H1 (cell line): ENCODE measurements at regions not wholly inside any gene's neighbourhood (a gene's known extent, or its start where the extent isn't known, plus 50 kb on each side); places are given as distances from the start of the nearest gene placed in this dataset.

Experiments
- CTCF ChIP-seq, 3 experiments: IDR thresholded peaks; 1 replicate in 2 of 3; 2 replicates in 1 of 3; pipeline versions ENCODE4 v1.5.1 to v1.6.1; 2011; ENCODE audit warnings: low read length in 3 of 3, mild to moderate bottlenecking in 3 of 3, inconsistent platforms in 2 of 3, low read depth in 1 of 3, moderate library complexity in 1 of 3; ENCODE audit not compliant: insufficient read depth in 1 of 3; ENCODE audit errors: control extremely low read depth in 1 of 3
- EZH2 ChIP-seq: fragments of 200-600 bp; sonication (generic); IDR thresholded peaks from 2 replicates; pipeline ENCODE4 v1.7.1; 2012; ENCODE audit warnings: low read depth, mild to moderate bottlenecking, moderate library complexity, low read length, inconsistent platforms; ENCODE audit not compliant: severe bottlenecking
- FOSL1 ChIP-seq: IDR thresholded peaks from 2 replicates; pipeline ENCODE4 v1.6.1; 2011; ENCODE audit warnings: mild to moderate bottlenecking, low read depth, low read length, moderate library complexity; ENCODE audit not compliant: insufficient read depth
- KDM1A ChIP-seq: fragments of 200-600, 300-600 bp; sonication (generic); IDR thresholded peaks from 2 replicates; pipeline ENCODE4 v1.7.1; 2016; ENCODE audit warnings: mild to moderate bottlenecking, low read length, borderline replicate concordance
- NRF1 ChIP-seq: IDR thresholded peaks from 2 replicates; pipeline ENCODE4 v1.6.1; 2011; ENCODE audit warnings: mild to moderate bottlenecking, low read depth, low read length, improper control_type of control experiment
- PHF8 ChIP-seq: fragments of 200-600 bp; sonication (generic); conservative IDR thresholded peaks from 2 replicates; pipeline ENCODE4 v1.7.1; 2012; ENCODE audit warnings: low read depth, mild to moderate bottlenecking, inconsistent platforms, low read length, moderate library complexity
- POLR2AphosphoS5 ChIP-seq: IDR thresholded peaks from 2 replicates; pipeline ENCODE4 v1.6.1; 2011; ENCODE audit warnings: low read depth, low read length
- RNF2 ChIP-seq: fragments of 200-900, 300-1000 bp; sonication (generic); IDR thresholded peaks from 2 replicates; pipeline ENCODE4 v1.7.1; 2016; ENCODE audit warnings: borderline replicate concordance, low read depth, mild to moderate bottlenecking, antibody characterized with exemption, low read length; ENCODE audit not compliant: poor library complexity, severe bottlenecking; ENCODE audit errors: missing control alignments
- SP4 ChIP-seq: IDR thresholded peaks from 2 replicates; pipeline ENCODE4 v1.6.1; 2012; ENCODE audit warnings: low read length, inconsistent platforms
- TEAD4 ChIP-seq: IDR thresholded peaks from 2 replicates; pipeline ENCODE4 v1.6.1; 2012; ENCODE audit warnings: low read depth, low read length, inconsistent platforms, mixed read lengths
- USF2 ChIP-seq: IDR thresholded peaks from 2 replicates; pipeline ENCODE4 v1.6.1; 2011; ENCODE audit warnings: low read length, improper control_type of control experiment
- YY1 ChIP-seq: IDR thresholded peaks from 2 replicates; pipeline ENCODE4 v1.6.1; 2011; ENCODE audit warnings: low read depth, mild to moderate bottlenecking, low read length
- ZNF274 ChIP-seq: IDR thresholded peaks from 2 replicates; pipeline ENCODE4 v1.7.0; 2012; ENCODE audit warnings: low read length, borderline replicate concordance; ENCODE audit errors: extremely low read depth

GRCh38 chr15:96406701-96407100 is 76.2 kb downstream of the NR2F2 start:
- TF ChIP-seq EZH2 = peak; percentile 2
- no peak for TF ChIP-seq PHF8
- TF ChIP-seq RNF2 = no peak
- TF ChIP-seq ZNF274 = no peak
- no peak for TF ChIP-seq CTCF (IDR thresholded peaks at IDR 0.05; ENCODE audit: control extremely low read depth in 1 of 3, insufficient read depth in 1 of 3, low read depth in 1 of 3, low read length in 3 of 3)
- no peak for TF ChIP-seq YY1
- no peak for TF ChIP-seq USF2
- no peak for TF ChIP-seq POLR2AphosphoS5
- no peak for TF ChIP-seq FOSL1
- TF ChIP-seq SP4 = no peak
- TF ChIP-seq NRF1 = no peak
- no peak for TF ChIP-seq KDM1A
- no peak for TF ChIP-seq TEAD4
